ENCODE measurements at regions not wholly inside any gene's neighbourhood (a gene's known extent, or its start where the extent isn't known, plus 50 kb on each side); places are given as distances from the start of the nearest gene placed in this dataset.

DNA sequence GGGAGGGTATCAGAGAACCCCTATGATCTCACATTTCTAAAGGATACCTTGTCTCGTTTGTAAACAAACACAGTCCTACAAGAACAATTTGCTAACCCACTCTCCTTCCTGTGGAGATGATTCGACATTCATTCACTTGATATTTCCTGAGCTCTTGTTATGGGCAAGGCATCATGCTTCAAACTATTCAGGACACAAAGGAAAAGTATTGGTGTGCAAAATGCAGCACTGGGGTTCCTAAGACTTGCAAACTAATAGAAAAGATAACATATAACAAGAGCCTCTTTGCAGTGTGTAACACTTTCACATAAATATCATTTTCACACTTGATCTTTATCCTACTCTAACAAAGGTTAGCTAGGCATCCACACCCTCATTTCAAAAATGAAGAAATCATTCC is 211.5 kb upstream of the BLID start:
- Histone ChIP-seq H3K4me3 (no peak overlapping the region), H3K4me1 (no peaks in the 10 kb centered on the region), H3K27me3 (no peaks in the 10 kb centered on the region), H3K27ac (no peak overlapping the region), H3K36me3 (ENCODE audit: low read depth, missing control alignments) (no peaks in the 10 kb centered on the region), H3K9me3 (no peaks in the 10 kb centered on the region)
- DNase-seq, result no peak
- 68 to 69% methylated on average over 2 of the region's 2 CpGs for WGBS, 2 donors
- intact Hi-C loops (cut with DNase I; ENCODE audit: low total_unique reads), result no loop called here
- TF ChIP-seq POLR2A (IDR thresholded peaks at IDR 0.05), result no peak
- TF ChIP-seq, protein P1, sequence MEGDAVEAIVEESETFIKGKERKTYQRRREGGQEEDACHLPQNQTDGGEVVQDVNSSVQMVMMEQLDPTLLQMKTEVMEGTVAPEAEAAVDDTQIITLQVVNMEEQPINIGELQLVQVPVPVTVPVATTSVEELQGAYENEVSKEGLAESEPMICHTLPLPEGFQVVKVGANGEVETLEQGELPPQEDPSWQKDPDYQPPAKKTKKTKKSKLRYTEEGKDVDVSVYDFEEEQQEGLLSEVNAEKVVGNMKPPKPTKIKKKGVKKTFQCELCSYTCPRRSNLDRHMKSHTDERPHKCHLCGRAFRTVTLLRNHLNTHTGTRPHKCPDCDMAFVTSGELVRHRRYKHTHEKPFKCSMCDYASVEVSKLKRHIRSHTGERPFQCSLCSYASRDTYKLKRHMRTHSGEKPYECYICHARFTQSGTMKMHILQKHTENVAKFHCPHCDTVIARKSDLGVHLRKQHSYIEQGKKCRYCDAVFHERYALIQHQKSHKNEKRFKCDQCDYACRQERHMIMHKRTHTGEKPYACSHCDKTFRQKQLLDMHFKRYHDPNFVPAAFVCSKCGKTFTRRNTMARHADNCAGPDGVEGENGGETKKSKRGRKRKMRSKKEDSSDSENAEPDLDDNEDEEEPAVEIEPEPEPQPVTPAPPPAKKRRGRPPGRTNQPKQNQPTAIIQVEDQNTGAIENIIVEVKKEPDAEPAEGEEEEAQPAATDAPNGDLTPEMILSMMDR (IDR thresholded peaks at IDR 0.05), result no peak

DNA sequence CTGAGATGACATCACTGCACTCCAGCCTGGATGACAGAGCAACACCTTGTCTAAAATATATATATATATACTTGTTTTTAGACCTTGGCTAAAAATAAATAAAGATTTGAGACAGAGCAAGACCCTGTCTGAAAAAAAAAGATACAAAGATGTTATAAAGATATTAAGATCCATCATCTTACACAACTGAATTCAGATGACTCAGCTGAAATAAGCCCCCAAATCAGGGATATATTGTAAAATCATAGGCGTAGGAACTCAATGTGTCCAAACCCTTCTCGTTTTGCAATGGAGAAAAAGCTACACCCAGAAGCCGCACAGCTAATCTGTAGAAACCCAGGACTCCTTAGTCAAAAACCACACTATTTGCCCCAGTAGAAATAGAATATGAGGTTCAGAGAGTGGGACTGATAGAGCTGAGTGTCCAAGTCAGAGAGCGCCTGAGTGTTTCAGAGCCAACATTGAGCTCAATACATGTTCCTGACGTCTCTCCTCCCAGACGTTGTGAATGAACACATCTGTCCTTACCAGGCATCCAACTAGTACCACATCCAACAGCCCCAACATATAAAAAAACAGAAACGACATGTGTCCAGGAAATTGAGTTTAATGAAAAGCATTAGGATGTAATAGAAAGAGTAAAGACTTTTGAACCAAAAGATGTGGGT is 207.9 kb upstream of the BLID start:
- no peak for DNase-seq
- intact Hi-C loops (cut with DNase I; ENCODE audit: low total_unique reads), result no loop called here
- Histone ChIP-seq H3K27me3 (no peaks in the 10 kb centered on the region), H3K9me3 (no peaks in the 10 kb centered on the region), H3K27ac (no peak overlapping the region), H3K36me3 (ENCODE audit: low read depth, missing control alignments) (no peaks in the 10 kb centered on the region), H3K4me1 (no peaks in the 10 kb centered on the region), H3K4me3 (no peak overlapping the region)
- TF ChIP-seq, protein P1 (IDR thresholded peaks at IDR 0.05), result no peak
- no peak for TF ChIP-seq POLR2A (IDR thresholded peaks at IDR 0.05)
- 74 to 84% methylated on average over 7 of the region's 7 CpGs for WGBS, 2 donors

DNA sequence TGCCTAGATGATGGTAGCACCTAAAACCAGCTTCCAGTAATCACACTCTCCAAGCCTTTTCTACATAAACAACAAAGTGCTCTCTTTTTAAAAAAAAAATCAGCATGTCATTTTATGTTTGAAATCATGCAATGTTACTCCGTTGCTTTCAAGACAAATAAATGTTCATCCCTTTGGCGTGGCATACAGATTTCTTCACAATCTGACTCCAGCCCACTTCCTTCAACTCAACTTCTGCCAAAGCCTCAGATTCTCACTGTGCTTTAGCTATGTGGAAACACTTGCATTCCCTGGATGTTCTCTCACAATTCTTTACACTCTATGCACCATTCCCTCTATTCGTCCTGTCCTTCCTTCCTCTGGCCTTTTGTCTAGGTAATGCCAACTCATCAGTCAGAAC is 206.3 kb upstream of the BLID start:
- Histone ChIP-seq H3K27ac (no peak overlapping the region), H3K27me3 (no peaks in the 10 kb centered on the region), H3K36me3 (ENCODE audit: low read depth, missing control alignments) (no peaks in the 10 kb centered on the region), H3K4me1 (no peaks in the 10 kb centered on the region), H3K4me3 (no peak overlapping the region), H3K9me3 (no peaks in the 10 kb centered on the region)
- no peak for DNase-seq
- 56 to 58% methylated on average over 3 of the region's 3 CpGs for WGBS, 2 donors
- TF ChIP-seq, protein P1 (IDR thresholded peaks at IDR 0.05), result no peak
- TF ChIP-seq POLR2A (IDR thresholded peaks at IDR 0.05), result no peak
- intact Hi-C loops (cut with DNase I; ENCODE audit: low total_unique reads), result no loop called here

- H3K36me3 ChIP-seq (ENCODE audit: low read depth, missing control alignments), result no peaks in the 10 kb centered on the region
- no peak for DNase-seq
- no peaks in the 10 kb centered on the region for H3K27me3 ChIP-seq
- H3K4me1 ChIP-seq, result no peaks in the 10 kb centered on the region
- H3K9me3 ChIP-seq, result no peaks in the 10 kb centered on the region
- TF ChIP-seq, protein P1 (IDR thresholded peaks at IDR 0.05), result no peak
- no peak for TF ChIP-seq POLR2A (IDR thresholded peaks at IDR 0.05)
- 72 to 75% methylated on average over 2 of the region's 2 CpGs for WGBS, 2 donors
- no peak overlapping the region for H3K4me3 ChIP-seq
- intact Hi-C loops (cut with DNase I; ENCODE audit: low total_unique reads), result no loop called here
- no peak overlapping the region for H3K27ac ChIP-seq
These were observed 204.7 kb upstream of the BLID start for GRCh38 chr11:122320671-122321070.

Measured in testis (tissue), 2 donors.